ENCODE measurements at regions not wholly inside any gene's neighbourhood (a gene's known extent, or its start where the extent isn't known, plus 50 kb on each side); places are given as distances from the start of the nearest gene placed in this dataset.

- no peak overlapping the region for H3K9ac ChIP-seq (ENCODE audit: insufficient read depth in 1 of 2, low read length in 2 of 2)
- DNase-seq (peak in 2 of 3 donors; percentile 12 to 14), ATAC-seq (ENCODE audit: insufficient read depth, low FRiP score) (no peak)
- no peaks in the 10 kb centered on the region for H3K36me3 ChIP-seq (ENCODE audit: control insufficient read depth in 4 of 4, insufficient read depth in 4 of 4, low read length in 4 of 4)
- no peaks in the 10 kb centered on the region for H3K4me1 ChIP-seq (ENCODE audit: control insufficient read depth in 5 of 5, insufficient read depth in 5 of 5, low read length in 5 of 5)
- 81 to 85% methylated on average over 5 of the region's 5 CpGs for WGBS, 2 donors
- peaks cover 0 to 7% (median 0%) of the 10 kb centered on the region in 4 donors for H3K9me3 ChIP-seq (ENCODE audit: control insufficient read depth in 4 of 4, insufficient read depth in 3 of 4, low read length in 3 of 4)
- no peak for TF ChIP-seq CTCF (IDR thresholded peaks at IDR 0.05; ENCODE audit: control extremely low read depth, extremely low read depth)
- peaks cover 0 to 12% (median 4%) of the 10 kb centered on the region in 3 donors for H3K27me3 ChIP-seq (ENCODE audit: control insufficient read depth in 3 of 3, insufficient read depth in 3 of 3, low read length in 2 of 3)
- no peak overlapping the region for H3K4me3 ChIP-seq
- H3K27ac ChIP-seq (ENCODE audit: low read depth in 1 of 2, low read length in 1 of 2), result no peak overlapping the region
These were observed 129.8 kb downstream of the MXRA5 start for GRCh38 chrX:3216581-3217180.

- Histone ChIP-seq H3K9me3 (ENCODE audit: control insufficient read depth in 4 of 4, insufficient read depth in 3 of 4, low read length in 3 of 4) (peaks cover 0 to 6% (median 0%) of the 10 kb centered on the region in 4 donors), H3K36me3 (ENCODE audit: control insufficient read depth in 4 of 4, insufficient read depth in 4 of 4, low read length in 4 of 4) (no peaks in the 10 kb centered on the region), H3K27me3 (ENCODE audit: control insufficient read depth in 3 of 3, insufficient read depth in 3 of 3, low read length in 2 of 3) (peaks cover 0 to 25% (median 4%) of the 10 kb centered on the region in 3 donors), H3K4me1 (ENCODE audit: control insufficient read depth in 5 of 5, insufficient read depth in 5 of 5, low read length in 5 of 5) (no peaks in the 10 kb centered on the region), H3K4me3 (no peak overlapping the region), H3K27ac (ENCODE audit: low read depth in 1 of 2, low read length in 1 of 2) (no peak overlapping the region), H3K9ac (ENCODE audit: insufficient read depth in 1 of 2, low read length in 2 of 2) (no peak overlapping the region)
- 49 to 68% methylated on average over 2 of the region's 2 CpGs for WGBS, 2 donors
- DNase-seq (no peak), ATAC-seq (ENCODE audit: insufficient read depth, low FRiP score) (no peak)
- TF ChIP-seq CTCF (IDR thresholded peaks at IDR 0.05; ENCODE audit: control extremely low read depth, extremely low read depth), result no peak
These were observed 131.2 kb downstream of the MXRA5 start for GRCh38 chrX:3215249-3215648.

- Histone ChIP-seq H3K27me3 (ENCODE audit: control insufficient read depth in 3 of 3, insufficient read depth in 3 of 3, low read length in 2 of 3) (peaks cover 0 to 47% (median 6%) of the 10 kb centered on the region in 3 donors), H3K9ac (ENCODE audit: insufficient read depth in 1 of 2, low read length in 2 of 2) (no peak overlapping the region), H3K36me3 (ENCODE audit: control insufficient read depth in 4 of 4, insufficient read depth in 4 of 4, low read length in 4 of 4) (no peaks in the 10 kb centered on the region), H3K9me3 (ENCODE audit: control insufficient read depth in 4 of 4, insufficient read depth in 3 of 4, low read length in 3 of 4) (peaks cover 0 to 4% (median 0%) of the 10 kb centered on the region in 4 donors), H3K4me1 (ENCODE audit: control insufficient read depth in 5 of 5, insufficient read depth in 5 of 5, low read length in 5 of 5) (no peaks in the 10 kb centered on the region), H3K27ac (ENCODE audit: low read depth in 1 of 2, low read length in 1 of 2) (no peak overlapping the region), H3K4me3 (no peak overlapping the region)
- 84 to 95% methylated on average over 6 of the region's 6 CpGs for WGBS, 2 donors
- no peak for TF ChIP-seq CTCF (IDR thresholded peaks at IDR 0.05; ENCODE audit: control extremely low read depth, extremely low read depth)
- ATAC-seq (ENCODE audit: insufficient read depth, low FRiP score) (no peak), DNase-seq (no peak)
These were observed 140.1 kb downstream of the MXRA5 start for GRCh38 chrX:3206314-3206713.

GRCh38 chrX:3204606-3205005, 141.8 kb downstream of the MXRA5 start:
- Histone ChIP-seq H3K9me3 (ENCODE audit: control insufficient read depth in 4 of 4, insufficient read depth in 3 of 4, low read length in 3 of 4) (peaks cover 0 to 6% (median 0%) of the 10 kb centered on the region in 4 donors), H3K9ac (ENCODE audit: insufficient read depth in 1 of 2, low read length in 2 of 2) (no peak overlapping the region), H3K4me3 (no peak overlapping the region), H3K27me3 (ENCODE audit: control insufficient read depth in 3 of 3, insufficient read depth in 3 of 3, low read length in 2 of 3) (peaks cover 0 to 32% (median 6%) of the 10 kb centered on the region in 3 donors), H3K4me1 (ENCODE audit: control insufficient read depth in 5 of 5, insufficient read depth in 5 of 5, low read length in 5 of 5) (no peaks in the 10 kb centered on the region), H3K27ac (ENCODE audit: low read depth in 1 of 2, low read length in 1 of 2) (no peak overlapping the region), H3K36me3 (ENCODE audit: control insufficient read depth in 4 of 4, insufficient read depth in 4 of 4, low read length in 4 of 4) (no peaks in the 10 kb centered on the region)
- DNase-seq, result no peak
- no peak for TF ChIP-seq CTCF (IDR thresholded peaks at IDR 0.05; ENCODE audit: control extremely low read depth, extremely low read depth)
- ATAC-seq (ENCODE audit: insufficient read depth, low FRiP score), result no peak
- WGBS, 2 donors, result 63 to 70% methylated on average over 5 of the region's 5 CpGs

All from lung (tissue), 11 donors.